ENCODE measurements at regions not wholly inside any gene's neighbourhood (a gene's known extent, or its start where the extent isn't known, plus 50 kb on each side); places are given as distances from the start of the nearest gene placed in this dataset.
"Not testable (repeated sequence)": the region's sequence is repeated elsewhere in the genome, so short reads cannot be mapped to it uniquely, and the experiment has no call there.

- H2BK120ac ChIP-seq (ENCODE audit: low read depth, low read length), result no peak overlapping the region
- H3K4me1 ChIP-seq (ENCODE audit: control insufficient read depth, insufficient read depth, low read depth, low read length), result no peaks in the 10 kb centered on the region
- no peak overlapping the region for H4K91ac ChIP-seq (ENCODE audit: low read length)
- no peak overlapping the region for H3K4me3 ChIP-seq (ENCODE audit: insufficient read depth in 1 of 2, low read depth in 1 of 2, low read length in 2 of 2)
- no peak overlapping the region for H3K4me2 ChIP-seq (ENCODE audit: low read length, poor library complexity, severe bottlenecking)
- no peak overlapping the region for H4K8ac ChIP-seq (ENCODE audit: low read length)
- H3K9ac ChIP-seq (ENCODE audit: low read length), result no peak overlapping the region
- WGBS, result no CpG with 5 or more reads among the region's 1 CpG
- H3K4ac ChIP-seq (ENCODE audit: low read depth in 1 of 2, low read length in 2 of 2), result no peak overlapping the region
- H2AFZ ChIP-seq (ENCODE audit: low read depth, low read length), result no peak overlapping the region
- no peaks in the 10 kb centered on the region for H3K79me1 ChIP-seq (replicated peaks; ENCODE audit: low read length, poor library complexity, severe bottlenecking)
- no peaks in the 10 kb centered on the region for H3K9me3 ChIP-seq (ENCODE audit: control insufficient read depth, low read length)
- H3K18ac ChIP-seq (ENCODE audit: low read depth in 1 of 2, low read length in 2 of 2), result no peak overlapping the region
- no peak overlapping the region for H3K27ac ChIP-seq (ENCODE audit: low read length, poor library complexity, severe bottlenecking)
- H2BK15ac ChIP-seq (ENCODE audit: low read depth, poor library complexity, severe bottlenecking), result no peak overlapping the region
- H2BK5ac ChIP-seq (ENCODE audit: low read depth, low read length, poor library complexity, severe bottlenecking), result no peak overlapping the region
- H3K27me3 ChIP-seq (ENCODE audit: control insufficient read depth in 1 of 2, insufficient read depth in 1 of 2, low read length in 2 of 2), result no peaks in the 10 kb centered on the region
- no peak overlapping the region for H3K14ac ChIP-seq (ENCODE audit: low read length in 2 of 2)
- H3K36me3 ChIP-seq (ENCODE audit: control insufficient read depth in 1 of 2, insufficient read depth in 2 of 2, low read depth in 1 of 2, low read length in 2 of 2), result no peaks in the 10 kb centered on the region
- H3K23ac ChIP-seq (ENCODE audit: low read length in 2 of 2), result no peak overlapping the region
- H2AK5ac ChIP-seq (ENCODE audit: low read length, severe bottlenecking), result no peak overlapping the region
- DNase-seq, result no peak
- no peak overlapping the region for H2BK12ac ChIP-seq (ENCODE audit: low read length in 2 of 2)
These were observed 367.3 kb upstream of the PCDH15 start for GRCh38 chr10:55168343-55168742.

DNA sequence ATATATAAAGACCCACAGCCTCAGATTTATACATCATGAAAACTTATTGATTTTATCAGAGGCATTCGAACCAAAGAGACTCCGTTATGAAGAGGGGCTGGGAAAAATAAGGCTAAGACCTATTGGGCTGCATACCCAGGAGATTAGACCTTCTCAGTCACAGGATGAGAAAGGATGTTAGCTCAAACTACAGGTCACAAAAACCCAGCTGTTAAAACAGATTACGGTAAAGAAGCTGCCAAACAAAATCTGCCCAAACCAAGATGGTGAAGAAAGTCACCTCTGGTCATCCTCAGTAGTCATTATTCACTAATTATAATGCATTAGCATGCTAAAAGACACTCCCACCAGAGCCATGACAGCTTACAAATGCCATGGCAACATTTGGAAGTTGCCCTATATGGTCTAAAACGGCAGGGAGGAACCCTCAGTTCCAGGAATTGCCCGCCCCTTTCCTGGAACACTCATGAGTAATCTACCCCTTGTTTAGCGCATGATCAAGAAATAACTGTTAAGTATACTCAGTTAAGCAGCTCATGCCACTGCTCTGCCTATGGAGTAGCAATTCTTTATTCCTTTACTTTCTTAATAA lies 362.5 kb upstream of the PCDH15 start:
- Histone ChIP-seq H3K9me3 (ENCODE audit: control insufficient read depth, low read length) (no peaks in the 10 kb centered on the region), H3K9ac (ENCODE audit: low read length) (no peak overlapping the region), H3K27ac (ENCODE audit: low read length, poor library complexity, severe bottlenecking) (no peak overlapping the region), H2BK5ac (ENCODE audit: low read depth, low read length, poor library complexity, severe bottlenecking) (no peak overlapping the region), H3K18ac (ENCODE audit: low read depth in 1 of 2, low read length in 2 of 2) (no peak overlapping the region), H3K27me3 (ENCODE audit: control insufficient read depth in 1 of 2, insufficient read depth in 1 of 2, low read length in 2 of 2) (no peaks in the 10 kb centered on the region), H2BK12ac (ENCODE audit: low read length in 2 of 2) (no peak overlapping the region), H4K8ac (ENCODE audit: low read length) (no peak overlapping the region), H3K23ac (ENCODE audit: low read length in 2 of 2) (no peak overlapping the region), H2BK120ac (ENCODE audit: low read depth, low read length) (no peak overlapping the region), H2AFZ (ENCODE audit: low read depth, low read length) (no peak overlapping the region), H3K4me3 (ENCODE audit: insufficient read depth in 1 of 2, low read depth in 1 of 2, low read length in 2 of 2) (no peak overlapping the region), H3K79me1 (replicated peaks; ENCODE audit: low read length, poor library complexity, severe bottlenecking) (no peaks in the 10 kb centered on the region), H3K4ac (ENCODE audit: low read depth in 1 of 2, low read length in 2 of 2) (no peak overlapping the region), H4K91ac (ENCODE audit: low read length) (no peak overlapping the region), H3K4me1 (ENCODE audit: control insufficient read depth, insufficient read depth, low read depth, low read length) (no peaks in the 10 kb centered on the region), H3K4me2 (ENCODE audit: low read length, poor library complexity, severe bottlenecking) (no peak overlapping the region), H3K36me3 (ENCODE audit: control insufficient read depth in 1 of 2, insufficient read depth in 2 of 2, low read depth in 1 of 2, low read length in 2 of 2) (no peaks in the 10 kb centered on the region), H3K14ac (ENCODE audit: low read length in 2 of 2) (no peak overlapping the region), H2AK5ac (ENCODE audit: low read length, severe bottlenecking) (no peak overlapping the region), H2BK15ac (ENCODE audit: low read depth, poor library complexity, severe bottlenecking) (no peak overlapping the region)
- DNase-seq, result no peak
- 92% methylated on average over 6 of the region's 6 CpGs for WGBS

DNA sequence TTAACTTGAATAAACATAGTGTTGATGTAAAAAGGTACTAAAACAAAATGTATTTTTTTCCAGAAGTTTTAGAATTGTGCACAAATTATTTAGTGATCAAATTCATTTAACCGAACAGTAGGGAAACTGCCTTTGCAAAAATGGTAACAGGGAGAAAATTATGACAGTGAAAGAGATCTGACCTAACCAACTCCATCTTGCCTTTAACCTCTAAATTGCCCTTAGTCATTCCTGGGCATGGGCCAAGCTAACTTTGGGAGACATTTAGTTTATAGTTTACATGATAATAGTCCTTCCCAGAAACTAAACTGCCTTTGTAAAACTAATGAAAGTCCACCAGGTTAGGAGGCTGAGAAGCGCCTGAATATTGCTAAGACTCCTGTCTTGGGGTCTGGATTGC lies 361.3 kb upstream of the PCDH15 start:
- not testable (repeated sequence) for H2BK120ac ChIP-seq (ENCODE audit: low read depth, low read length); H4K8ac ChIP-seq (ENCODE audit: low read length); H3K4me1 ChIP-seq (ENCODE audit: control insufficient read depth, insufficient read depth, low read depth, low read length); H2AFZ ChIP-seq (ENCODE audit: low read depth, low read length); H3K4ac ChIP-seq (ENCODE audit: low read depth in 1 of 2, low read length in 2 of 2); H2BK12ac ChIP-seq (ENCODE audit: low read length in 2 of 2); H2AK5ac ChIP-seq (ENCODE audit: low read length, severe bottlenecking); H3K79me1 ChIP-seq (replicated peaks; ENCODE audit: low read length, poor library complexity, severe bottlenecking); H3K9ac ChIP-seq (ENCODE audit: low read length); H3K36me3 ChIP-seq (ENCODE audit: control insufficient read depth in 1 of 2, insufficient read depth in 2 of 2, low read depth in 1 of 2, low read length in 2 of 2); H4K91ac ChIP-seq (ENCODE audit: low read length); DNase-seq; H2BK5ac ChIP-seq (ENCODE audit: low read depth, low read length, poor library complexity, severe bottlenecking); H3K14ac ChIP-seq (ENCODE audit: low read length in 2 of 2); H3K27me3 ChIP-seq (ENCODE audit: control insufficient read depth in 1 of 2, insufficient read depth in 1 of 2, low read length in 2 of 2); H3K9me3 ChIP-seq (ENCODE audit: control insufficient read depth, low read length); H3K23ac ChIP-seq (ENCODE audit: low read length in 2 of 2); H3K4me2 ChIP-seq (ENCODE audit: low read length, poor library complexity, severe bottlenecking); H3K18ac ChIP-seq (ENCODE audit: low read depth in 1 of 2, low read length in 2 of 2); H2BK15ac ChIP-seq (ENCODE audit: low read depth, poor library complexity, severe bottlenecking); H3K27ac ChIP-seq (ENCODE audit: low read length, poor library complexity, severe bottlenecking); H3K4me3 ChIP-seq (ENCODE audit: insufficient read depth in 1 of 2, low read depth in 1 of 2, low read length in 2 of 2)
- 100% methylated on average over 1 of the region's 2 CpGs for WGBS

DNA sequence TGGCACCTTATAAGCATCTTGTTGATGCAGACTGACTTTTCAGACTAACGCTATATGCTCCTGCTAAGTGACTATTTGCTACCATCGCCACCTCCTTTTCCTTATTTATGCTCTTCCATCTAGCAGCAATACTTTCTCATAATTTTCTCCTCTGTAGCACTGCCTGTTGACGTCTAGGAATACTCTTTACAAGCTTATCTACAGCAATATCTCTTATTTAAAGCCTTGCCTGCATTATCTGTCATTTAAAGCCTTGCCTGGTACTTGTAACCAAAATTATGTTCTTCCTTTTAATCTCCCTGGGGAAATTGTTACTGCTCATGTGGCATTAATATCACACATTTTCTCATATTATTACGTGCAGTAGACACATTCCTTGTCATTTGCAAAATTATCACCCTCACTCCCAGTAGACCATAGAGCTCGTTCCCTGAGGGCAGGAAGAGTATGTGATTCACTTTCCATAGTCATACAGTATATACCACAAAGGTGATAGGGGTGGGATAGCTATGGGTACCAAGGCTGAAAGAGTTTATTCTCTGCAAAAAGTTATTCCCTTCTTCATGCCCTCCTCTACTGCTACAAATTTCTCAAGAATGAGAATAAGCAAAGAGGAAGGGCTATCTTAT lies 359.7 kb upstream of the PCDH15 start:
- Histone ChIP-seq H4K91ac (ENCODE audit: low read length) (no peak overlapping the region), H3K79me1 (replicated peaks; ENCODE audit: low read length, poor library complexity, severe bottlenecking) (no peaks in the 10 kb centered on the region), H3K14ac (ENCODE audit: low read length in 2 of 2) (no peak overlapping the region), H3K18ac (ENCODE audit: low read depth in 1 of 2, low read length in 2 of 2) (no peak overlapping the region), H3K4me2 (ENCODE audit: low read length, poor library complexity, severe bottlenecking) (no peak overlapping the region), H3K9me3 (ENCODE audit: control insufficient read depth, low read length) (no peaks in the 10 kb centered on the region), H3K4me3 (ENCODE audit: insufficient read depth in 1 of 2, low read depth in 1 of 2, low read length in 2 of 2) (no peak overlapping the region), H3K9ac (ENCODE audit: low read length) (no peak overlapping the region), H3K4ac (ENCODE audit: low read depth in 1 of 2, low read length in 2 of 2) (no peak overlapping the region), H2BK5ac (ENCODE audit: low read depth, low read length, poor library complexity, severe bottlenecking) (no peak overlapping the region), H2BK15ac (ENCODE audit: low read depth, poor library complexity, severe bottlenecking) (no peak overlapping the region), H3K23ac (ENCODE audit: low read length in 2 of 2) (no peak overlapping the region), H2AK5ac (ENCODE audit: low read length, severe bottlenecking) (no peak overlapping the region), H3K27me3 (ENCODE audit: control insufficient read depth in 1 of 2, insufficient read depth in 1 of 2, low read length in 2 of 2) (no peaks in the 10 kb centered on the region), H2BK12ac (ENCODE audit: low read length in 2 of 2) (no peak overlapping the region), H2AFZ (ENCODE audit: low read depth, low read length) (no peak overlapping the region), H2BK120ac (ENCODE audit: low read depth, low read length) (no peak overlapping the region), H4K8ac (ENCODE audit: low read length) (no peak overlapping the region), H3K36me3 (ENCODE audit: control insufficient read depth in 1 of 2, insufficient read depth in 2 of 2, low read depth in 1 of 2, low read length in 2 of 2) (no peaks in the 10 kb centered on the region), H3K4me1 (ENCODE audit: control insufficient read depth, insufficient read depth, low read depth, low read length) (no peaks in the 10 kb centered on the region), H3K27ac (ENCODE audit: low read length, poor library complexity, severe bottlenecking) (no peak overlapping the region)
- no peak for DNase-seq
- 69% methylated on average over 4 of the region's 5 CpGs for WGBS
